NCI-H345 treated with DMSO at 0.1 percent for 48 hours (cell line): ENCODE measurements at regions not wholly inside any gene's neighbourhood (a gene's known extent, or its start where the extent isn't known, plus 50 kb on each side); places are given as distances from the start of the nearest gene placed in this dataset.
"Not testable (repeated sequence)": the region's sequence is repeated elsewhere in the genome, so short reads cannot be mapped to it uniquely, and the experiment has no call there.

Experiments used
- DNase-seq: peaks from one replicate; lab custom pipeline; 2025; ENCODE audit not compliant: unreplicated experiment; lab: John Stamatoyannopoulos, UW

GRCh38 chr7:153723892-153724291 lies 328.3 kb upstream of the DPP6 start:
- not testable (repeated sequence) for DNase-seq

- not testable (repeated sequence) for DNase-seq
Measured at GRCh38 chr7:153731504-153731903, 320.7 kb upstream of the DPP6 start.

- DNase-seq = not testable (repeated sequence)
Measured at GRCh38 chr7:153743434-153743833, 308.8 kb upstream of the DPP6 start.

GRCh38 chr7:153747969-153748368 lies 304.2 kb upstream of the DPP6 start:
- DNase-seq = peak; percentile 30

- not testable (repeated sequence) for DNase-seq
Measured at GRCh38 chr7:153748885-153749284, 303.3 kb upstream of the DPP6 start.

GRCh38 chr7:153765869-153766268 lies 286.3 kb upstream of the DPP6 start:
- DNase-seq = not testable (repeated sequence)

GRCh38 chr7:153766926-153767325 lies 285.3 kb upstream of the DPP6 start:
- not testable (repeated sequence) for DNase-seq

- DNase-seq = no peak
Measured at GRCh38 chr7:153772966-153773365, 279.2 kb upstream of the DPP6 start.

GRCh38 chr7:153776940-153777339 lies 275.3 kb upstream of the DPP6 start:
- DNase-seq = not testable (repeated sequence)

GRCh38 chr7:153797363-153797762 lies 254.8 kb upstream of the DPP6 start:
- not testable (repeated sequence) for DNase-seq

GRCh38 chr7:153808117-153808516 lies 244.1 kb upstream of the DPP6 start:
- DNase-seq = no peak

GRCh38 chr7:153829525-153829924 lies 222.7 kb upstream of the DPP6 start:
- DNase-seq = no peak

GRCh38 chr7:153832160-153832559 lies 220.0 kb upstream of the DPP6 start:
- DNase-seq = no peak

GRCh38 chr7:153835103-153835502 lies 217.1 kb upstream of the DPP6 start:
- no peak for DNase-seq

- DNase-seq = no peak
Measured at GRCh38 chr7:153835712-153836265, 216.4 kb upstream of the DPP6 start.

- no peak for DNase-seq
Measured at GRCh38 chr7:153838591-153838990, 213.6 kb upstream of the DPP6 start.

GRCh38 chr7:153840861-153841260 lies 211.3 kb upstream of the DPP6 start:
- DNase-seq = no peak

GRCh38 chr7:153847828-153848227 lies 204.4 kb upstream of the DPP6 start:
- no peak for DNase-seq

- DNase-seq = no peak
Measured at GRCh38 chr7:153852261-153852660, 199.9 kb upstream of the DPP6 start.

- DNase-seq = no peak
Measured at GRCh38 chr7:153858355-153858754, 193.8 kb upstream of the DPP6 start.

GRCh38 chr7:153859239-153859638 lies 193.0 kb upstream of the DPP6 start:
- DNase-seq = no peak

- peak; percentile 54 for DNase-seq
Measured at GRCh38 chr7:153886506-153887441, 165.4 kb upstream of the DPP6 start.
